AG09309 (cell line): ENCODE measurements at regions not wholly inside any gene's neighbourhood (a gene's known extent, or its start where the extent isn't known, plus 50 kb on each side); places are given as distances from the start of the nearest gene placed in this dataset.

Source experiments
- DNase-seq: peaks from one replicate; pipeline ENCODE4 v3.0.0-alpha.2; 2010; ENCODE audit warnings: low read depth
- H3K4me3 ChIP-seq: 2 replicates; pipeline ENCODE4 v1.5.1; 2011; ENCODE audit warnings: mild to moderate bottlenecking, low read depth, low read length, moderate library complexity; ENCODE audit not compliant: control insufficient read depth
- CTCF ChIP-seq: IDR thresholded peaks from 2 replicates; pipeline ENCODE4 v1.5.1; 2011; ENCODE audit warnings: mild to moderate bottlenecking, low read depth, low read length, inconsistent platforms; ENCODE audit not compliant: insufficient read depth, control insufficient read depth; ENCODE audit errors: missing control alignments

DNA sequence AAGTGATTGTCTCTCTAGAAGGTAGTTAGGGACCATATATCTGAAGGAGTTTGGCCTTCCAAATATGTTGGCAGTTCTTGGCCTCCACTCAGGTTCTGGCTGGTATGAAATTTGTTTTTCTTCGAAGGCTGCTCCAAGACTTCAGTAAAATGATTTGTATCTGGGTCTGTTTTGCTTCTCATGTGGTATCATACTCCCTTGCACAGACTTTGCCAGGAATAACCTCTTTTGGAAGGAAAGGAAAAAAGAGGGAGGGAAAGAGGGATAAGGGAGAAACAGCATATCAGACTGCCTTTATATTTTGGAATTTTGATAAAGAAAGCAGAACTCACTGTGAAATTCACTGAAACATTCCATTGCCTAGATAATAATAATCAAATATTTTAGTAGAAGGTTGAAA, 242.1 kb upstream of the HHIP start:
- no peak overlapping the region for H3K4me3 ChIP-seq
- TF ChIP-seq CTCF: no peak
- no peak for DNase-seq

GRCh38 chr4:144409525-144409924, 236.4 kb upstream of the HHIP start:
- no peak for TF ChIP-seq CTCF
- H3K4me3 ChIP-seq: no peak overlapping the region
- no peak for DNase-seq

- no peak for DNase-seq
- no peak overlapping the region for H3K4me3 ChIP-seq
These were observed 235.6 kb upstream of the HHIP start for GRCh38 chr4:144410230-144410783.

DNA sequence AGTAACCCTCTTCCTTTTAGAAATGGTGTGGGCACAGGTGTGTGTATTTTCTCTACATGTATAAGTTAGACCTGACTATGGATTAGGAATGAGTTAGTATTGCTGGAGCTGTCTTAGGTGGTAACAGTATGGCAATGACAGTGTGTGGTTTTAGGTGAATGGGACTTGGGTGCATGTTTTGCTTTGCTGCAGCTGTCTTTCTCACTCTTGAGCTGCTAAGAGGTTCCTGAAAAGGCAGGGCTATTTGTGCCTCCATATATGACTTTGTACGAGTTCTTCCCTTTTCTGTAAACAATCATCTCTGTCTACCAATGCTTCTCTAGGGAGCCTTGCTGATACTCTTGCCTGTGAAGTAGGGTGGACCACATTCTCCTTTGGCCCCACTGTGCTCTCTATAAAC, 234.8 kb upstream of the HHIP start:
- H3K4me3 ChIP-seq: no peak overlapping the region
- TF ChIP-seq CTCF: no peak

More at GRCh38 chr4:144410230-144410783, 235.6 kb upstream of the HHIP start:
- TF ChIP-seq CTCF: no peak

GRCh38 chr4:144411700-144412099, 234.3 kb upstream of the HHIP start:
- H3K4me3 ChIP-seq: no peak overlapping the region
- TF ChIP-seq CTCF: no peak
- no peak for DNase-seq

More for the DNA sequence above, 234.8 kb upstream of the HHIP start:
- no peak for DNase-seq

DNA sequence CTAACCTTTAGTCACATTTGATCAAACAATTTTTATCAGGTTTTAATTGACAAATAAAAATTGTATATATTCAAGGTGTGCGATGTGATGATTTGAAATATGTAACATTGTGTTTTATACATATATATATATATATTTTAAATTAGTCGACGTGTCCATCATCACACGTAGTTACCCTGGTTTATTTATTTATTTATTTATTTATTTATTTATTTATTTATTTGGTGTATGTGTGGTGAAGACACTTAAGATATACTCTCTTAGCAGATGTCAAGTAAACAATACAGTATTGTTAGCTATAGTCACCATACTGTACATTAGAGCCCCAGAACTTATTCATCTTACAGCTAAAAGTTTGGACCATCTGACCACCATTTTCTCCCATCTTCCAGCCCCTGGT, 224.9 kb upstream of the HHIP start:
- H3K4me3 ChIP-seq: no peak overlapping the region
- no peak for DNase-seq
- no peak for TF ChIP-seq CTCF
